ENCODE measurements at regions not wholly inside any gene's neighbourhood (a gene's known extent, or its start where the extent isn't known, plus 50 kb on each side); places are given as distances from the start of the nearest gene placed in this dataset.

DNA sequence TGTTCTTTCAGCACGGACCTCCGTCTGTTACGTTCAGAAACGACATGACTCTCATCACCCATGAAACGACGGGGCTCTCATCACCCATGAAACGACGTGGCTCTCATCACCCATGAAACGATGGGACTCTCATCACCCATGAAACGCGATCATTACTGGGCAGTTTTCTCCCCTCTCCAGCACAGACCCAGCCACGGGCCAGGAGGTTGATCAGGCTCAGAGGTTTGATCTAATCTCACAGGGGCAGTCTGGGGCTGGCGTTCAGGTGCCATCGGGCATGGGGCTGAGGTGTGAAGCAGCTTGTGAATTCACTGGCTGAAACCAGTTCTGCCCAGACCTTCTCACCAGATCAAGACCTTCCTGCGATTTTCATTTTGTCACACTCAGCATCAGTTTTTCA is 296.4 kb downstream of the NDUFA10 start:
- Mint-ChIP-seq H3K4me1 (no peaks in the 10 kb centered on the region), H3K4me3 (no peak overlapping the region), H3K36me3 (no peaks in the 10 kb centered on the region), H3K27ac (no peak overlapping the region), H3K9me3 (no peaks in the 10 kb centered on the region), H3K27me3 (ENCODE audit: low read depth in 2 of 2) (peaks cover 5 to 6% of the 10 kb centered on the region in 2 donors)
- no peak for ATAC-seq
- Histone ChIP-seq H3K27me3 (ENCODE audit: control insufficient read depth, insufficient read depth, low read length) (no peaks in the 10 kb centered on the region), H3K27ac (ENCODE audit: low read length) (no peak overlapping the region), H3K4me3 (ENCODE audit: low read length) (no peak overlapping the region), H3K9me3 (ENCODE audit: control insufficient read depth, insufficient read depth, low read length) (no peaks in the 10 kb centered on the region), H3K36me3 (ENCODE audit: control insufficient read depth, insufficient read depth, low read length) (no peaks in the 10 kb centered on the region), H3K4me1 (ENCODE audit: control insufficient read depth, insufficient read depth, low read length) (no peaks in the 10 kb centered on the region)
- intact Hi-C loops (cut with micrococcal nuclease): no loop called here
- WGBS (ENCODE audit: insufficient coverage): 90% methylated on average over 15 of the region's 15 CpGs
- TF ChIP-seq, protein P1, sequence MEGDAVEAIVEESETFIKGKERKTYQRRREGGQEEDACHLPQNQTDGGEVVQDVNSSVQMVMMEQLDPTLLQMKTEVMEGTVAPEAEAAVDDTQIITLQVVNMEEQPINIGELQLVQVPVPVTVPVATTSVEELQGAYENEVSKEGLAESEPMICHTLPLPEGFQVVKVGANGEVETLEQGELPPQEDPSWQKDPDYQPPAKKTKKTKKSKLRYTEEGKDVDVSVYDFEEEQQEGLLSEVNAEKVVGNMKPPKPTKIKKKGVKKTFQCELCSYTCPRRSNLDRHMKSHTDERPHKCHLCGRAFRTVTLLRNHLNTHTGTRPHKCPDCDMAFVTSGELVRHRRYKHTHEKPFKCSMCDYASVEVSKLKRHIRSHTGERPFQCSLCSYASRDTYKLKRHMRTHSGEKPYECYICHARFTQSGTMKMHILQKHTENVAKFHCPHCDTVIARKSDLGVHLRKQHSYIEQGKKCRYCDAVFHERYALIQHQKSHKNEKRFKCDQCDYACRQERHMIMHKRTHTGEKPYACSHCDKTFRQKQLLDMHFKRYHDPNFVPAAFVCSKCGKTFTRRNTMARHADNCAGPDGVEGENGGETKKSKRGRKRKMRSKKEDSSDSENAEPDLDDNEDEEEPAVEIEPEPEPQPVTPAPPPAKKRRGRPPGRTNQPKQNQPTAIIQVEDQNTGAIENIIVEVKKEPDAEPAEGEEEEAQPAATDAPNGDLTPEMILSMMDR (IDR thresholded peaks at IDR 0.05): no peak
- no peak for DNase-seq

DNA sequence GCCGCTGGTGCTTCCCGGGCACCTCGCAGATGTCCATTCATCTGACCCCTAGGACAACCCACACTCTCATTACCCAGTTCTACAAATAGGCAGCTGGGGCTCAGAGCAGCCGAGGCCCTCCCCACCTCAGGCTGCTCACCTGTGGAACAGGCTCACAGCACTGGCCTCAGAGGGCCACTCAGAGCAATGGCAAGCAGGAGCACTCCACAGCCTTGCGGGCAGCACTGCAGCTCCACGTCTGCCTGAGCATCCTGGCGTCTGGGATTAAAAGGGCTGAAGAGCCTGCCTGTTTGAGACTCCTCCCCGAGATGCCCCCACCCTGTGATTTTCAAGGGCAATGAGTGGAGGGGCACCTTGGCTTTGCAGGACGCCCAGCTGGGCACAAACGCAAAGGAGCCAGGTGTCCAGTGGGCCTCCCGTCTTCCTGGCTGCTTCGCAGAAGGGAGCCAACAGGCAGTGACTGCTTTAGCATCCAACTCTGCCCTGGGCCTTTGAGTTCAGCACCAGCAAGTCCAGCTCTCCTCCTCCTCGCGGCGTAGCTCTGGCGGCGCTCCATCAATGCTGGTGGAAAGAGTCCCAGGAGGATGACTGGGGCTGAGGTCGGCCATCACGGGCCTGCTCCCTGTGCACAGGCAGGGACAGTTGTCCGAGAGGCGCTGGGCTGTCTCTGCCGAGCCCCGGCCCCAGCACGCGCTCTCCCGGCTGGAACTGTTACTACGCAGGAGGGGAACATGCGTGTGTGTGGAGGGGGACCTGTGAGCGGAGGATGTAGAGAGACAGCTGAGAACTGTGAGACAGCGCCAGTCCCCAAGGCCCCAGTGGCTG is 297.2 kb downstream of the NDUFA10 start:
- Histone ChIP-seq H3K27me3 (ENCODE audit: control insufficient read depth, insufficient read depth, low read length) (no peaks in the 10 kb centered on the region), H3K4me1 (ENCODE audit: control insufficient read depth, insufficient read depth, low read length) (no peaks in the 10 kb centered on the region), H3K36me3 (ENCODE audit: control insufficient read depth, insufficient read depth, low read length) (no peaks in the 10 kb centered on the region), H3K9me3 (ENCODE audit: control insufficient read depth, insufficient read depth, low read length) (no peaks in the 10 kb centered on the region), H3K27ac (ENCODE audit: low read length) (no peak overlapping the region), H3K4me3 (ENCODE audit: low read length) (no peak overlapping the region)
- H3K27me3 Mint-ChIP-seq (ENCODE audit: low read depth in 2 of 2): peaks cover 5 to 6% of the 10 kb centered on the region in 2 donors
- 90% methylated on average over 30 of the region's 30 CpGs for WGBS (ENCODE audit: insufficient coverage)
- no peaks in the 10 kb centered on the region for H3K4me1 Mint-ChIP-seq
- no peaks in the 10 kb centered on the region for H3K9me3 Mint-ChIP-seq
- ATAC-seq: no peak
- intact Hi-C loops (cut with micrococcal nuclease): no loop called here
- no peak for DNase-seq
- no peak overlapping the region for H3K27ac Mint-ChIP-seq
- H3K36me3 Mint-ChIP-seq: no peaks in the 10 kb centered on the region
- no peak overlapping the region for H3K4me3 Mint-ChIP-seq
- TF ChIP-seq, protein P1 (IDR thresholded peaks at IDR 0.05): no peak

DNA sequence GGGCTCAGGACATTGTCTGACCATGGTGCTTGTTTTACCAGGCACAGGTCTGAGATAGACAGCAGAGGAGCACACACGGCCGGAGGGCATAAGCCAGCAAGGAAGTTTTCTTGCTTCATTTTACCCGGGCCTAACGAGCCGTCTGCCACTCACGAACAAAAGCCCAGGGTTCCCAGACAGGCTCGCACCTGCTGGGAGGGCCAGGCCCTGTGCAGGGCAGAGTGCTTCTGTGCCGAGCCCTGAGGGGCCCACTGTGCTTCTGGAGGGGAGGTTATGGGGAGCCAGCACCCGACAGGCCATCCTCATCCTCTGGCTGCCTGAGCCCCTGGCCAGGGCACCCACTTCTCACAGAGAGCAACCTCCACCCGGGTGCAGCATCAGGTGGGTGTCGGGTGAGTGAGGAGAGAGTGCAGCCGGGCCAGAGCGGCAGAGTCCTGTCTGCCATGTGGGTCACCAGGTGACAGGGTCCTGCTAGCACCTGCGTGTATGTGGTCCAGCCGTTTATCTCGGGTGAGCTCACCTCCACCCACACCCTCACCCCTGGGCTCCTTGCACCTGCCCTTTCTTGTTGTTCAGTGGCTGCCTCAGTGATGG is 297.9 kb downstream of the NDUFA10 start:
- no peaks in the 10 kb centered on the region for H3K9me3 ChIP-seq (ENCODE audit: control insufficient read depth, insufficient read depth, low read length)
- no peak overlapping the region for H3K4me3 Mint-ChIP-seq
- DNase-seq (no peak), ATAC-seq (no peak)
- intact Hi-C loops (cut with micrococcal nuclease): no loop called here
- H3K4me1 ChIP-seq (ENCODE audit: control insufficient read depth, insufficient read depth, low read length): no peaks in the 10 kb centered on the region
- H3K27me3 ChIP-seq (ENCODE audit: control insufficient read depth, insufficient read depth, low read length): no peaks in the 10 kb centered on the region
- no peak overlapping the region for H3K27ac ChIP-seq (ENCODE audit: low read length)
- no peaks in the 10 kb centered on the region for H3K36me3 ChIP-seq (ENCODE audit: control insufficient read depth, insufficient read depth, low read length)
- WGBS (ENCODE audit: insufficient coverage): 88% methylated on average over 16 of the region's 16 CpGs
- H3K4me3 ChIP-seq (ENCODE audit: low read length): no peak overlapping the region
- no peaks in the 10 kb centered on the region for H3K4me1 Mint-ChIP-seq
- no peaks in the 10 kb centered on the region for H3K36me3 Mint-ChIP-seq
- H3K9me3 Mint-ChIP-seq: no peaks in the 10 kb centered on the region
- H3K27ac Mint-ChIP-seq: no peak overlapping the region
- TF ChIP-seq, protein P1 (IDR thresholded peaks at IDR 0.05): no peak
- H3K27me3 Mint-ChIP-seq (ENCODE audit: low read depth in 2 of 2): peaks cover 5 to 6% of the 10 kb centered on the region in 2 donors
